DMS114 treated with DMSO at 0.1 percent for 48 hours (cell line): ENCODE measurements at regions not wholly inside any gene's neighbourhood (a gene's known extent, or its start where the extent isn't known, plus 50 kb on each side); places are given as distances from the start of the nearest gene placed in this dataset.

Experiments
- DNase-seq: peaks from one replicate; lab custom pipeline; 2025; ENCODE audit not compliant: unreplicated experiment; lab: John Stamatoyannopoulos, UW

GRCh38 chr13:21956666-21957065 is 285.8 kb downstream of the FGF9 start:
- DNase-seq = no peak

GRCh38 chr13:21957833-21958232 is 287.0 kb downstream of the FGF9 start:
- no peak for DNase-seq

- no peak for DNase-seq
Observed at GRCh38 chr13:21960108-21960507, 289.2 kb downstream of the FGF9 start.

GRCh38 chr13:21964686-21965085 is 293.8 kb downstream of the FGF9 start:
- DNase-seq = no peak

- no peak for DNase-seq
Observed at GRCh38 chr13:21965095-21965494, 294.2 kb downstream of the FGF9 start.

- DNase-seq = no peak
Observed at GRCh38 chr13:21966014-21966413, 295.1 kb downstream of the FGF9 start.

- no peak for DNase-seq
Observed at GRCh38 chr13:21967871-21968270, 297.0 kb downstream of the FGF9 start.

GRCh38 chr13:21970172-21970571 is 299.3 kb downstream of the FGF9 start:
- DNase-seq = no peak

GRCh38 chr13:21970918-21971317 is 300.0 kb downstream of the FGF9 start:
- no peak for DNase-seq

- DNase-seq = no peak
Observed at GRCh38 chr13:21971662-21972621, 301.1 kb downstream of the FGF9 start.

- no peak for DNase-seq
Observed at GRCh38 chr13:21973437-21974125, 302.7 kb downstream of the FGF9 start.

- DNase-seq = no peak
Observed at GRCh38 chr13:21974741-21975140, 303.9 kb downstream of the FGF9 start.

GRCh38 chr13:21976159-21976558 is 305.3 kb downstream of the FGF9 start:
- no peak for DNase-seq

- DNase-seq = no peak
Observed at GRCh38 chr13:21979161-21979806, 308.4 kb downstream of the FGF9 start.

GRCh38 chr13:21980049-21980448 is 309.2 kb downstream of the FGF9 start:
- no peak for DNase-seq

GRCh38 chr13:21984156-21984555 is 313.3 kb downstream of the FGF9 start:
- no peak for DNase-seq

GRCh38 chr13:21986602-21987001 is 315.7 kb downstream of the FGF9 start:
- DNase-seq = no peak

- no peak for DNase-seq
Observed at GRCh38 chr13:21987793-21988192, 316.9 kb downstream of the FGF9 start.

GRCh38 chr13:21988624-21989023 is 317.8 kb downstream of the FGF9 start:
- DNase-seq = no peak

GRCh38 chr13:21996049-21996448 is 325.2 kb downstream of the FGF9 start:
- no peak for DNase-seq

GRCh38 chr13:21997726-21998125 is 326.9 kb downstream of the FGF9 start:
- no peak for DNase-seq
